Ishikawa (cell line): ENCODE measurements at regions not wholly inside any gene's neighbourhood (a gene's known extent, or its start where the extent isn't known, plus 50 kb on each side); places are given as distances from the start of the nearest gene placed in this dataset.

Experiments
- CEBPB ChIP-seq: IDR thresholded peaks from 2 replicates; pipeline ENCODE4 v1.6.1; 2012
- CREB1 ChIP-seq: IDR thresholded peaks from 2 replicates; pipeline ENCODE4 v1.6.1; 2012; ENCODE audit warnings: low read depth
- EGR1 ChIP-seq: IDR thresholded peaks from 2 replicates; pipeline ENCODE4 v1.6.1; 2012
- EP300 ChIP-seq: IDR thresholded peaks from 2 replicates; pipeline ENCODE4 v1.6.1; 2012; ENCODE audit warnings: borderline replicate concordance
- MAX ChIP-seq: IDR thresholded peaks from 2 replicates; pipeline ENCODE4 v1.6.1; 2012
- NFIC ChIP-seq: IDR thresholded peaks from 2 replicates; pipeline ENCODE4 v1.6.1; 2012
- RAD21 ChIP-seq: IDR thresholded peaks from 2 replicates; pipeline ENCODE4 v1.6.1; 2012; ENCODE audit warnings: low read depth
- TAF1 ChIP-seq: IDR thresholded peaks from 2 replicates; pipeline ENCODE4 v1.6.1; 2012; ENCODE audit warnings: low read depth, mild to moderate bottlenecking
- TCF12 ChIP-seq: IDR thresholded peaks from 2 replicates; pipeline ENCODE4 v1.6.1; 2012; ENCODE audit warnings: low read depth
- TEAD4 ChIP-seq: IDR thresholded peaks from 2 replicates; pipeline ENCODE4 v1.6.1; 2012
- YY1 ChIP-seq: IDR thresholded peaks from 2 replicates; pipeline ENCODE4 v1.6.1; 2012; ENCODE audit warnings: low read depth
- ZBTB7A ChIP-seq: IDR thresholded peaks from 2 replicates; pipeline ENCODE4 v1.6.1; 2012; ENCODE audit warnings: low read depth
- TF ChIP-seq, protein P1 (sequence below): IDR thresholded peaks from 2 replicates; pipeline ENCODE4 v1.6.1; 2012; ENCODE audit warnings: low read depth, mild to moderate bottlenecking

GRCh38 chr2:118686346-118686745 is 161.1 kb downstream of the EN1 start:
- TF ChIP-seq TAF1: no peak
- no peak for TF ChIP-seq YY1
- TF ChIP-seq TEAD4: no peak
- no peak for TF ChIP-seq RAD21
- no peak for TF ChIP-seq NFIC
- no peak for TF ChIP-seq EP300
- no peak for TF ChIP-seq EGR1
- no peak for TF ChIP-seq TCF12
- TF ChIP-seq ZBTB7A: no peak
- TF ChIP-seq MAX: no peak
- no peak for TF ChIP-seq CEBPB
- TF ChIP-seq, protein P1, sequence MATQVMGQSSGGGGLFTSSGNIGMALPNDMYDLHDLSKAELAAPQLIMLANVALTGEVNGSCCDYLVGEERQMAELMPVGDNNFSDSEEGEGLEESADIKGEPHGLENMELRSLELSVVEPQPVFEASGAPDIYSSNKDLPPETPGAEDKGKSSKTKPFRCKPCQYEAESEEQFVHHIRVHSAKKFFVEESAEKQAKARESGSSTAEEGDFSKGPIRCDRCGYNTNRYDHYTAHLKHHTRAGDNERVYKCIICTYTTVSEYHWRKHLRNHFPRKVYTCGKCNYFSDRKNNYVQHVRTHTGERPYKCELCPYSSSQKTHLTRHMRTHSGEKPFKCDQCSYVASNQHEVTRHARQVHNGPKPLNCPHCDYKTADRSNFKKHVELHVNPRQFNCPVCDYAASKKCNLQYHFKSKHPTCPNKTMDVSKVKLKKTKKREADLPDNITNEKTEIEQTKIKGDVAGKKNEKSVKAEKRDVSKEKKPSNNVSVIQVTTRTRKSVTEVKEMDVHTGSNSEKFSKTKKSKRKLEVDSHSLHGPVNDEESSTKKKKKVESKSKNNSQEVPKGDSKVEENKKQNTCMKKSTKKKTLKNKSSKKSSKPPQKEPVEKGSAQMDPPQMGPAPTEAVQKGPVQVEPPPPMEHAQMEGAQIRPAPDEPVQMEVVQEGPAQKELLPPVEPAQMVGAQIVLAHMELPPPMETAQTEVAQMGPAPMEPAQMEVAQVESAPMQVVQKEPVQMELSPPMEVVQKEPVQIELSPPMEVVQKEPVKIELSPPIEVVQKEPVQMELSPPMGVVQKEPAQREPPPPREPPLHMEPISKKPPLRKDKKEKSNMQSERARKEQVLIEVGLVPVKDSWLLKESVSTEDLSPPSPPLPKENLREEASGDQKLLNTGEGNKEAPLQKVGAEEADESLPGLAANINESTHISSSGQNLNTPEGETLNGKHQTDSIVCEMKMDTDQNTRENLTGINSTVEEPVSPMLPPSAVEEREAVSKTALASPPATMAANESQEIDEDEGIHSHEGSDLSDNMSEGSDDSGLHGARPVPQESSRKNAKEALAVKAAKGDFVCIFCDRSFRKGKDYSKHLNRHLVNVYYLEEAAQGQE: no peak
- TF ChIP-seq CREB1: no peak
